Right atrium auricular region (tissue), 2 donors: ENCODE measurements at regions not wholly inside any gene's neighbourhood (a gene's known extent, or its start where the extent isn't known, plus 50 kb on each side); places are given as distances from the start of the nearest gene placed in this dataset.

ENCODE experiments used
- DNase-seq: peaks from one replicate; pipeline ENCODE4 v3.0.0-alpha.2; 2019; ENCODE audit warnings: low spot score
- H3K27ac ChIP-seq, 2 donors: fragments of 200-600 bp; sonication (generic); 1 replicate in 1 of 2; 2 replicates in 1 of 2; pipeline ENCODE4 v1.5.1; 2016 to 2019
- H3K27me3 ChIP-seq, 2 donors: fragments of 200-600 bp; sonication (generic); one replicate each; pipeline versions ENCODE4 v1.5.1 to v1.6.0; 2017 to 2019
- H3K36me3 ChIP-seq: fragments of 200-600 bp; sonication (generic); one replicate; pipeline ENCODE4 v1.5.1; 2016
- H3K4me1 ChIP-seq, 2 donors: fragments of 200-600 bp; sonication (generic); one replicate each; pipeline versions ENCODE4 v1.5.1 to v1.6.0; 2017 to 2019
- H3K4me3 ChIP-seq, 2 donors: fragments of 200-600 bp; sonication (generic); 1 replicate in 1 of 2; 2 replicates in 1 of 2; pipeline ENCODE4 v1.5.1; 2017 to 2019; ENCODE audit warnings: mild to moderate bottlenecking in 1 of 2, moderate library complexity in 1 of 2
- H3K9me3 ChIP-seq, 2 donors: fragments of 200-600 bp; sonication (generic); one replicate each; pipeline ENCODE4 v1.5.1; 2019
- CTCF ChIP-seq, 2 donors: fragments of 200-600 bp; sonication (generic); IDR thresholded peaks; one replicate each; pipeline ENCODE4 v1.5.1; 2019; ENCODE audit warnings: antibody characterized with exemption in 2 of 2

- DNase-seq = no peak
- Histone ChIP-seq H3K27me3 (no peaks in the 10 kb centered on the region), H3K9me3 (no peaks in the 10 kb centered on the region), H3K36me3 (no peaks in the 10 kb centered on the region), H3K27ac (no peak overlapping the region), H3K4me3 (no peak overlapping the region), H3K4me1 (no peaks in the 10 kb centered on the region)
- no peak for TF ChIP-seq CTCF (IDR thresholded peaks at IDR 0.05)
Observed at GRCh38 chr5:121174351-121174750, 677.3 kb upstream of the FTMT start.

DNA sequence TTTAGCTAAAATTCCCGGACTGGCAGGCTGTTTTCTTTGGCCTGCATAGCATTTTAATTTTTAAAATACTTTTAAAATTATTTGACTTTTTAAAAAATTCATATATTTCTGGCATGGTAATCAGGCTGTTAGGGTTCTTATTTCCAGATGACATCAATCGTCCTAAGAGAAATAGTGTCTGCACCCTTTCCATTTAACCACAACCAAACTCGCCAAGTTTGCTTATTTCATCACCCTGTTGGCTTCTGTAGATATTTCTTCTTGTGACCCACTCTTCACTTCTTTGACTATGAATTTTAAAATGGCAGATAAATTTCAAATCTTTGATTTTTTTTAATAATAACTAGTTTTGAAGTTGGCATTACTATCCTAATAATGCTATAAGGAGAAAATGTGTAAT lies 675.7 kb upstream of the FTMT start:
- no peaks in the 10 kb centered on the region for H3K27me3 ChIP-seq
- H3K27ac ChIP-seq = no peak overlapping the region
- no peak for TF ChIP-seq CTCF (IDR thresholded peaks at IDR 0.05)
- no peak overlapping the region for H3K4me3 ChIP-seq
- H3K9me3 ChIP-seq = no peaks in the 10 kb centered on the region
- no peaks in the 10 kb centered on the region for H3K36me3 ChIP-seq
- DNase-seq = no peak
- no peaks in the 10 kb centered on the region for H3K4me1 ChIP-seq

GRCh38 chr5:121182788-121183490 lies 668.7 kb upstream of the FTMT start:
- Histone ChIP-seq H3K4me1 (no peaks in the 10 kb centered on the region), H3K4me3 (no peak overlapping the region), H3K27me3 (no peaks in the 10 kb centered on the region), H3K9me3 (no peaks in the 10 kb centered on the region), H3K36me3 (no peaks in the 10 kb centered on the region), H3K27ac (no peak overlapping the region)
- TF ChIP-seq CTCF (IDR thresholded peaks at IDR 0.05) = no peak
- DNase-seq = no peak

DNA sequence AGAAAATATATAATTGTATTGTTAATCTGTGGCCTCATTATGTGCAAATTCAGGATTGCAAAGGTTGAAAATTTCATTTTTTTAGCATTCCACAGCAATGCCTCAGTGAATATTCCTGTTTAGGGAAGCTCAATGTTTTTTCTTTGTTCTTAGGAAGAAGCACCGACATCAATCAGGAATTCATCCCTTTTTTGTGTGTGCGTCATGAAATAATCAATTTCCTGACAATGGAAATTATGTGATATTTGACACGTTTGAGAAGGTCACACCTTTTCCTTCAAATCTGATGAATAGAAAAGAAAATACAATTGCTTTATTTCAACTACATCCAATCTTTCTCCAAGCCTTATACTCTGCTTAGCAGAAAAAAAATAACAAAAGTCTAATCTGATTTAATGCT lies 662.8 kb upstream of the FTMT start:
- DNase-seq = no peak
- H3K9me3 ChIP-seq = no peaks in the 10 kb centered on the region
- no peaks in the 10 kb centered on the region for H3K27me3 ChIP-seq
- no peak overlapping the region for H3K27ac ChIP-seq
- no peaks in the 10 kb centered on the region for H3K4me1 ChIP-seq
- no peak overlapping the region for H3K4me3 ChIP-seq
- H3K36me3 ChIP-seq = no peaks in the 10 kb centered on the region
- TF ChIP-seq CTCF (IDR thresholded peaks at IDR 0.05) = no peak

DNA sequence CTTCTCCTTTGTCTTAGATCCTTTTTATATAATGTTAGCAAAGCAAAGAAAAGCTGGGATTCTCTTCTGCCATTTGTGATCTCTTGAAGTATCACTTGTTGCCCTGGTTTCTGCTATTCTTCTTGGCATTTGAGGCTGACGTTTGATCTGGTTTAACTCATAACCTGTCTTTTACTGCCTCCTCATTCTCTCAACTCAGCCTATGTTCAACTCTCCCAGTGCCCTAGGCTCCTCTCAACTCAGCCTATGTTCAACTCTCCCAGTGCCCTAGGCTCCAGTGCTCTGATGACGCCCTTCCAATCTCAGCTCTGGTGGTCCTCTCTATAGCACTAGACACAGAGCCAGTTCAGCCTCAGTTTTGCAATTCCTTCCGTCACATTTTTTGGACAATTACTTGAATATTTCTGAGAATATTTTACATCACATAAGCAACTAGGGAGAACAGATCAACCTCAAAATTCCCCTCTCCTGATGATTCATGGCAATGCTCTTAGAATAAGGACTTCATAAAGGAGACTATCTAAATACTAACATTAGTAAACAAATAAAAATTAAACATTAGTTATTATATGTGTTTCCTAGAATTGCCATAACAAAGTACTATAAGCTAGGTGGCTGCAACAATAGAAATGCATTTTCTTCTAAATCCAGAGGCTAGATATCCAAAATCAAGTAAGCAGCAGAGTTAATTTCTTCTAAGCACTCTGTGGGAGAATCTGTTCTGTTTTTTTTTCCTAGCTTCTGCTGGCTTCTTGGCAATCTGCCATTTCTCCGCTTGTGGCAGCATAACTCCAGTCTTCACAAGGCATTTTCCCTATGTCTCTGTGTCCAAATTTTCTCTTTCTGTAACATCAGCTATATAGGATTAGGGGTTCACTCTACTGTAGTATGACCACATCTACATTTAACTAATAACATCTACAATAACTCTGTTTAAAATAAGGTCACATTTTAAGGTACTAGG lies 662.1 kb upstream of the FTMT start:
- Histone ChIP-seq H3K4me3 (no peak overlapping the region), H3K27me3 (no peaks in the 10 kb centered on the region), H3K27ac (no peak overlapping the region), H3K9me3 (no peaks in the 10 kb centered on the region), H3K36me3 (no peaks in the 10 kb centered on the region), H3K4me1 (no peaks in the 10 kb centered on the region)
- TF ChIP-seq CTCF (IDR thresholded peaks at IDR 0.05) = no peak
- no peak for DNase-seq
